ENCODE measurements at regions not wholly inside any gene's neighbourhood (a gene's known extent, or its start where the extent isn't known, plus 50 kb on each side); places are given as distances from the start of the nearest gene placed in this dataset.

DNA sequence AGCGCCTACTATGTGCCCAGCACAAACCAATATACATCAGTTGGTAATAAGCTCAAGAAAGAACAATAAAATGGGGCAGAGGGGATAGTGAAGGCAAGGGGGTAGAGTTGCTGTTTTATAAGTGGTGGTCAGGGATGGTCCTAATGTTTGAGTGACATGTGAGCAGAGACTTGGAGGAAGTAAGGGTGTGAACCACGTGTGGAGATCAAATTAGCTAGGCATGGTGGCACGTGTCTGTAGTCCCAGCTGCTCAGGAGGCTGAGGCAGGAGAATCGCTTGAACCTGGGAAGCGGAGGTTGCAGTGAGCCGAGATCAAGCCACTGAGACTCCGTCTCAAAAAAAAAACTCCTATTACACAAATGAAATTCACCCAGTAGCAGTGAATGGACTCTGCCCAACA, 56.5 kb downstream of the IRX6 start:
- Histone ChIP-seq H3K4me3 (no peak overlapping the region), H3K27ac (no peak overlapping the region), H3K4me1 (no peaks in the 10 kb centered on the region), H3K36me3 (no peaks in the 10 kb centered on the region), H3K9me3 (no peaks in the 10 kb centered on the region), H3K27me3 (no peaks in the 10 kb centered on the region)
- DNase-seq, result no peak
- intact Hi-C loops (cut with DNase I; ENCODE audit: low total_unique reads), result loop anchor here (10.0 kb wide), 1 partner anchor 766 kb away; no protein-coding TSS in a partner anchor
- no peak for TF ChIP-seq CTCF (IDR thresholded peaks at IDR 0.05)

DNA sequence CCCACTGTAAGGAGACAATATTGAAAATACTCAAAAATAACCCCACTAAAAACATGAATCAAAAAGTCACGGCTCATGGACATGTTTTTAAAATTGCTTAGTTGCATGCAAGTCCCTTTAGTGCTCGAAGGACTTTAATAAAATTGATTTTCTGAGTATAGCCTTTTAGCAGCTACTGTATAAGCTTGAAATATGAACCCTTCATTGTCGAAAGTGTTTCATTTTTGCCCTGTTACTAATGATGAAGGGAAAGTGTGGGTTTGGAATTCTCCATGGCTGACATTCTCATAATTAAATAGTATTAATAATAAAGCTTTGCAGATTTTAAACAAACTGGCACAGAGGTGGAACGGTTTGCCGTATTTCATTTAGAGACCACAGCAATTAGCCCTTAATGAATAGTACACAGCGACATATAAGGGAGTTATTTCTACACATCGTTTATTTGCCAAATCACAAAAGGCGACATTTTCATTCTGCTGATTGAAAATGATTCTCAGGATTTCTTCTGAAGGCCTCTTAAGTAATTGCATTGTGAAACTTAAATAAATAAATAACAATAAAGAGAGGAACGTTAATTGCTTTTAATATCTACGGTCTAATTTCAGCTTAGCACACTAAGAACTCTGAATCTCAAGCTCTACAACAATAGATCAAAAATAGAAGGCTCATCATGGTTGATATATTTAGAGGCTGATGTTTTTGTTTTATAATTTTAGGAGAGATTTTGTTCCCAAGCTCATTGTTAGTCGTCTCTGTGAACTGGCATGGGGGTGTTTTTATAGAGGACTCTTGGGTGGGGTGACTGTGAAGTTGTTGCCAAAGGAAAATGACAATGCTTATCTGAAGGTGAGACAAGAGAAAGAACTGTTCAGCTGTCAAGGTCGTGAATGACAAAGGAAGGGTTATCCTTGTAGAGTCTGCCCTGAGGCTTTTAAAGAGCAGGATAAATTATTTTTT, 60.6 kb downstream of the IRX6 start:
- H3K36me3 ChIP-seq, result no peaks in the 10 kb centered on the region
- no peak overlapping the region for H3K4me3 ChIP-seq
- H3K27ac ChIP-seq, result no peak overlapping the region
- no peaks in the 10 kb centered on the region for H3K9me3 ChIP-seq
- intact Hi-C loops (cut with DNase I; ENCODE audit: low total_unique reads), result loop anchor here (10.0 kb wide), 1 partner anchor 770 kb away; no protein-coding TSS in a partner anchor
- DNase-seq, result no peak
- H3K4me1 ChIP-seq, result no peaks in the 10 kb centered on the region
- no peak for TF ChIP-seq CTCF (IDR thresholded peaks at IDR 0.05)
- H3K27me3 ChIP-seq, result no peaks in the 10 kb centered on the region

DNA sequence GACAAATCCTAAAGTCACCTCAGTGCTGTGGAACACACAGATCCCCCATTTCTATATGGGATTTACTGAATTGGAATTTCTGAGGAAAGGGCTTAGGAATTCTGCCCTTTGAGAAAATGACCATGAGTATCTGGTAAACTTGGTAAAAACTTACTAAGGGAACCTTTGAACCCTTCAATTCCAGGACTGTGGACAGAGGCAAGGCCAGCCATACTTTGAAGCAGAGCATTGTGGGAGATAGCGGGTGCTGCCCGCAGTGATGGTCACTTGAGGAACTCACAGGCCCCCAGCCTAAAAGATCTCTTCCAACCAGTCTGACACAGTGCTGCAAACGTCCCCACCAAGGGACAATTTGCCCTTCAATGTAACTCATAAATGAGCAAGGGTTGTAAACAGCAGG, 61.4 kb downstream of the IRX6 start:
- H3K4me3 ChIP-seq, result no peak overlapping the region
- no peaks in the 10 kb centered on the region for H3K9me3 ChIP-seq
- DNase-seq, result no peak
- TF ChIP-seq CTCF (IDR thresholded peaks at IDR 0.05), result no peak
- H3K27ac ChIP-seq, result no peak overlapping the region
- intact Hi-C loops (cut with DNase I; ENCODE audit: low total_unique reads), result loop anchor here (10.0 kb wide), 1 partner anchor 771 kb away; no protein-coding TSS in a partner anchor
- no peaks in the 10 kb centered on the region for H3K27me3 ChIP-seq
- no peaks in the 10 kb centered on the region for H3K4me1 ChIP-seq
- no peaks in the 10 kb centered on the region for H3K36me3 ChIP-seq

DNA sequence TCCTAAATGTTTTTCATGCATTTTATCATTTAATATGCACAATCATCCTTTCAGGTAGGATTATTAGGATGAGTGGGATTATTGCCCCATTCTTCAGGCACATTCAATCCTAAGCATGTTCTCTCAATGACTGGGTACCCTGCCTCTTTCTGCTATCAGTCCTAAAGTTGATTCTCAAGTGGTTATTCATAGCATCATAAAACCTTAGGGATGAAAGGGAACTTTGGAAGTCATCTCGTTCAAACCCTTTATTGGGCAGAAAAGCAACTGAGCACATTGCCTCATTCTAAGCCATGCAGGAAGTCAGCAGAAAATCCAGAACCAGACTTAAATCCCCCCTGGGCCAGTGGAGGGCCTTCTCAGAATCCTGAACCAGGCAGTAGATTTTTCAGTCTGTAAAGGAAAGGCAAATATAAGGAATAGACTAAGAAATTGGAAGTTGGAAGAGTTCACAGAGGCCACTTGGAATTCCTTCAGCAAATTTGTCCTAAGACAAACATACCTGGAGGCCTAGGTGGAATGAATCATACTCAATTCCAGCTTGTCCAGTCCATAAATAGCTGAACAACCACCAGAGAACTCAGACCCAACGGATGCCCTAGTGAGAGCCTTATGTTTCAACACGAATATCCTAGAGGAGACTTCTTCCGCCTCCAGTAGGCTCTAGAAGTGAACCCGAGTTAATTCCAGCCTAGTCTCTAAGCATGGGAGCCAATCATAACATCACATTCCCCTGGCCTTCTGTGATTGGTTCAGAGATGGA, 62.7 kb downstream of the IRX6 start:
- Histone ChIP-seq H3K4me1 (no peaks in the 10 kb centered on the region), H3K9me3 (no peaks in the 10 kb centered on the region), H3K4me3 (no peak overlapping the region), H3K27me3 (no peaks in the 10 kb centered on the region), H3K27ac (no peak overlapping the region), H3K36me3 (no peaks in the 10 kb centered on the region)
- intact Hi-C loops (cut with DNase I; ENCODE audit: low total_unique reads), result loop anchor here (10.0 kb wide), 1 partner anchor 772 kb away; no protein-coding TSS in a partner anchor
- no peak for DNase-seq
- TF ChIP-seq CTCF (IDR thresholded peaks at IDR 0.05), result no peak

DNA sequence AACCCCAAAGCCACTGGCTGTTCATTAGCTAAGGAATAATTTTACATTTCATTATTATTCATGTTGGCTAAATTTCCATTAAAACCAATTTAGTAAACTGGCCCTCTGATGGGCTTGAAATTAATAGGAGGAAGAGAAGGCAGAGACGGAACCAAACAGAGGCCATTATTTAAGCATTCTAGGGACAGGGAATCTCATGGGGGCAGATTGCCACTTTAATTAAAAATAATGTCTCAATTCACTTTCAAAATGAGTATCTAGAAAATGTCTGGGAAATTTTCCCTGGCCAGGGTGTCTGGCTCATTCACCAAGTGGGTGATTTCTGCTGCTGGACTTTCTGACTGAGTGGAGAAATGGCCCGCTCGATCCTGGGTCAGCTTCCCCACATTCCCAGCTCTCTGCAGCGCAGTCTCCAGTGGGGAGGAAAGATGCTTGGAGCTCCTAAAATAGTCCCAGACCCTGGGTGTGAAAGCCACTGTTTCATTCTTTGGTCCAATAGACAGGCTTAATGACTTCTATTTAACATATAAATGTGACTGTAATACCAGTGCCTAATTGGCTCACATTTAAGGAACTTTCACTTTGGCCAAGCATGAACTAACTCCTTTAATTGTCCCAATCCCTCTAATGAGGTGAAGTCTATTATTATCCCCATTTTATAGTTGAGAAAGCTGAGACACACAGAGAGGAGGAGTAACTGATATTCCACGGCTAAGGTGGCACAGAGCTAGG, 64.3 kb downstream of the IRX6 start:
- DNase-seq, result no peak
- no peaks in the 10 kb centered on the region for H3K27me3 ChIP-seq
- H3K4me3 ChIP-seq, result no peak overlapping the region
- no peaks in the 10 kb centered on the region for H3K9me3 ChIP-seq
- no peaks in the 10 kb centered on the region for H3K4me1 ChIP-seq
- H3K27ac ChIP-seq, result no peak overlapping the region
- intact Hi-C loops (cut with DNase I; ENCODE audit: low total_unique reads), result loop anchor here (10.0 kb wide), 1 partner anchor 773 kb away; no protein-coding TSS in a partner anchor
- no peak for TF ChIP-seq CTCF (IDR thresholded peaks at IDR 0.05)
- no peaks in the 10 kb centered on the region for H3K36me3 ChIP-seq

Measured in tibial artery (tissue), 4 donors.